Vagina (tissue), 2 donors: ENCODE measurements at regions not wholly inside any gene's neighbourhood (a gene's known extent, or its start where the extent isn't known, plus 50 kb on each side); places are given as distances from the start of the nearest gene placed in this dataset.

ENCODE experiments used
- POLR2A ChIP-seq, 2 donors: fragments of 450-650 bp; IDR thresholded peaks; one replicate each; pipeline ENCODE4 v1.6.1; 2017; ENCODE audit warnings: antibody characterized with exemption in 2 of 2, mild to moderate bottlenecking in 2 of 2, moderate library complexity in 2 of 2
- POLR2AphosphoS5 ChIP-seq, 2 donors: sonication (generic); formaldehyde crosslinking; IDR thresholded peaks; one replicate each; pipeline ENCODE4 v1.9.0; 2017; ENCODE audit warnings: antibody characterized with exemption in 2 of 2, mild to moderate bottlenecking in 2 of 2, low read depth in 1 of 2; ENCODE audit not compliant: insufficient read depth in 1 of 2
- TF ChIP-seq, protein P1 (sequence below), 3 experiments: fragments of 450-650 bp in 2 of 3; fragments of 200-600 bp in 1 of 3; sonication (generic) in 1 of 3; IDR thresholded peaks; one replicate each; pipeline ENCODE4 v1.5.1; 2017 to 2019; ENCODE audit warnings: antibody characterized with exemption in 3 of 3, mild to moderate bottlenecking in 2 of 3, moderate library complexity in 2 of 3

DNA sequence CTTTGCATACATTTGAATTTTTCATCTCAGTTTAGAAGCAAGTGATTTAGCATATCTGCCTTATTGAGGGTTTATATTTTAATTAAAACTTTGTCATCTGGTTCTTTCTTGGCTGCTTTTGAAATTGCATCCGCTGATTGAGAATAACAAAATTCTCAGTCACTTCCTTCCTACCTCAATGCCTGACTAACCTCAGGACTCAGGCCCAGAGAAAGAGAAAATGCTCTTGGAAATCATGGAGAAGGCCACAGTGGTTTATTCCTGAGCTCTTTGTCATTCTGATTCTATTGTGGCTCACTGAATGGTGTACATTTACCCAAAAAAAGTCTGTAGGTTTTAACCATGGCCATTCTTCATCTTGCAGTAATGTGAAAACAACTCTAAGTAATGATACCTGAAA is 533.9 kb downstream of the TBL1XR1 start:
- TF ChIP-seq, protein P1, sequence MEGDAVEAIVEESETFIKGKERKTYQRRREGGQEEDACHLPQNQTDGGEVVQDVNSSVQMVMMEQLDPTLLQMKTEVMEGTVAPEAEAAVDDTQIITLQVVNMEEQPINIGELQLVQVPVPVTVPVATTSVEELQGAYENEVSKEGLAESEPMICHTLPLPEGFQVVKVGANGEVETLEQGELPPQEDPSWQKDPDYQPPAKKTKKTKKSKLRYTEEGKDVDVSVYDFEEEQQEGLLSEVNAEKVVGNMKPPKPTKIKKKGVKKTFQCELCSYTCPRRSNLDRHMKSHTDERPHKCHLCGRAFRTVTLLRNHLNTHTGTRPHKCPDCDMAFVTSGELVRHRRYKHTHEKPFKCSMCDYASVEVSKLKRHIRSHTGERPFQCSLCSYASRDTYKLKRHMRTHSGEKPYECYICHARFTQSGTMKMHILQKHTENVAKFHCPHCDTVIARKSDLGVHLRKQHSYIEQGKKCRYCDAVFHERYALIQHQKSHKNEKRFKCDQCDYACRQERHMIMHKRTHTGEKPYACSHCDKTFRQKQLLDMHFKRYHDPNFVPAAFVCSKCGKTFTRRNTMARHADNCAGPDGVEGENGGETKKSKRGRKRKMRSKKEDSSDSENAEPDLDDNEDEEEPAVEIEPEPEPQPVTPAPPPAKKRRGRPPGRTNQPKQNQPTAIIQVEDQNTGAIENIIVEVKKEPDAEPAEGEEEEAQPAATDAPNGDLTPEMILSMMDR (IDR thresholded peaks at IDR 0.05), result no peak
- no peak for TF ChIP-seq POLR2A (IDR thresholded peaks at IDR 0.05)
- no peak for TF ChIP-seq POLR2AphosphoS5 (IDR thresholded peaks at IDR 0.05; ENCODE audit: insufficient read depth in 1 of 2, low read depth in 1 of 2)
